ENCODE measurements at regions not wholly inside any gene's neighbourhood (a gene's known extent, or its start where the extent isn't known, plus 50 kb on each side); places are given as distances from the start of the nearest gene placed in this dataset.

DNA sequence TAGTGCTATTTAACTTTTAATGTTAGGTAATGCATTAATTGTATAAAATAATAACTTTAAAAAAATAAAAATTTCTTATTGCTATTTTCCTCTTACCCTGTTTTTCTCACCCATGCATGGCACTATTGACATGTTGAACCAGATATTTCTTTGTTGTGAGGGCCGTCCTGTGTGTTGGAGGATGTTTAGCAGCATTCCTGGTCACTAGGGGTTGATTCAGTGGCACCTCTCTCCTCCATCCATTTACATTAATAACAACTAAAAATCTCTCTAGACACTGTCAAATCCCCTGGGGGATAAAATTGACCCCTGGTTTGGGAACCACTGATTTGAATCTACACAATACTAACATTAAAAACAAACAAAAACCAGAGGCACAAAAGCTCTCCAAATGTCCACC lies 147.5 kb upstream of the MIS18BP1 start:
- no peak overlapping the region for H2BK20ac ChIP-seq (ENCODE audit: low read length)
- no peaks in the 10 kb centered on the region for H3K79me2 ChIP-seq (ENCODE audit: control insufficient read depth in 1 of 2, insufficient read depth in 2 of 2, low read length in 2 of 2)
- POLR2A ChIA-PET (ENCODE audit: partially characterized antibody), result no interaction called here

More for the DNA sequence above, 147.5 kb upstream of the MIS18BP1 start:
- Histone ChIP-seq H3K27ac (ENCODE audit: low read depth, low read length) (no peak overlapping the region), H3K4me2 (ENCODE audit: insufficient read depth in 1 of 2, low read depth in 2 of 2, low read length in 2 of 2) (peak overlapping the region in 1 of 2 experiments; percentile 31; a peak in 1 of 4 replicates), H3K4me1 (replicated peaks in 1 of 4; ENCODE audit: control insufficient read depth in 3 of 4, insufficient read depth in 4 of 4, low read length in 3 of 4) (peaks cover 0 to 5% (median 1%) of the 10 kb centered on the region in 4 experiments; a peak in 2 of 7 replicates), H3K4me3 (ENCODE audit: extremely low read depth in 1 of 4, insufficient read depth in 2 of 4, low read depth in 3 of 4, low read length in 4 of 4) (peak overlapping the region in 1 of 4 experiments; percentile 8; a peak in 1 of 8 replicates), H3K23ac (ENCODE audit: insufficient read length) (no peak overlapping the region), H3K56ac (replicated peaks; ENCODE audit: insufficient read length, low read depth, low read length) (no peak overlapping the region), H3K9ac (replicated peaks in 1 of 4; ENCODE audit: extremely low read depth in 1 of 4, low read depth in 3 of 4, low read length in 3 of 4) (no peak overlapping the region), H3K14ac (ENCODE audit: insufficient read length) (no peak overlapping the region), H4K91ac (replicated peaks; ENCODE audit: insufficient read length, low read length) (no peak overlapping the region), H4K5ac (ENCODE audit: insufficient read length, low read depth, low read length) (no peak overlapping the region), H3K4ac (replicated peaks; ENCODE audit: insufficient read length, low read depth, low read length) (no peak overlapping the region), H2BK12ac (ENCODE audit: low read depth, low read length) (no peak overlapping the region), H4K8ac (ENCODE audit: extremely low read depth, insufficient read depth, low read length) (no peak overlapping the region), H3K9me3 (ENCODE audit: insufficient read depth in 2 of 2, low read depth in 1 of 2, low read length in 1 of 2) (no peaks in the 10 kb centered on the region), H4K20me1 (replicated peaks in 1 of 2; ENCODE audit: control insufficient read depth in 1 of 2, insufficient read depth in 2 of 2, low read length in 2 of 2) (no peaks in the 10 kb centered on the region), H2BK15ac (ENCODE audit: low read length) (no peak overlapping the region), H2AK5ac (ENCODE audit: low read depth, low read length) (no peak overlapping the region), H2BK120ac (replicated peaks; ENCODE audit: low read depth, low read length) (no peak overlapping the region), H3K79me1 (ENCODE audit: low read depth, low read length) (no peaks in the 10 kb centered on the region), H3K27me3 (replicated peaks in 1 of 4; ENCODE audit: control insufficient read depth in 3 of 4, extremely low read depth in 1 of 4, insufficient read depth in 3 of 4, low read length in 3 of 4) (no peaks in the 10 kb centered on the region), H3K18ac (ENCODE audit: extremely low read depth, low read length) (no peak overlapping the region), H2BK5ac (ENCODE audit: low read depth, low read length) (no peak overlapping the region), H3K23me2 (ENCODE audit: low read depth, low read length) (no peaks in the 10 kb centered on the region), H2AFZ (ENCODE audit: low read length) (no peak overlapping the region), H3K36me3 (ENCODE audit: control insufficient read depth in 2 of 4, insufficient read depth in 4 of 4, low read length in 3 of 4) (no peaks in the 10 kb centered on the region)
- WGBS, 2 experiments (ENCODE audit: extremely low coverage in 1 of 2, insufficient coverage in 1 of 2, insufficient read length in 1 of 2, insufficient replicate concordance in 2 of 2, low coverage in 1 of 2, low lambda C conversion rate in 2 of 2, missing lambda C conversion rate in 1 of 2), result 32% methylated on average over 1 of the region's 1 CpG; no CpG with 5 or more reads in 1 of the 2 experiments
- DNase-seq (ENCODE audit: low read depth in 1 of 2, low spot score in 2 of 2) (no peak), FAIRE-seq (no peak)
- CTCF ChIA-PET (ENCODE audit: partially characterized antibody), result no interaction called here
- TF ChIP-seq BCL11A (IDR thresholded peaks at IDR 0.05; ENCODE audit: low read depth in 2 of 2, low read length in 2 of 2) (no peak), SIN3A (conservative IDR thresholded peaks at IDR 0.05 in 1 of 2, IDR thresholded peaks at IDR 0.05 in 1 of 2; ENCODE audit: low read depth in 1 of 2, low read length in 2 of 2) (no peak), TAF7 (optimal IDR thresholded peaks at IDR 0.05; ENCODE audit: borderline replicate concordance, low read depth, low read length) (no peak), RFX5 (IDR thresholded peaks at IDR 0.05; ENCODE audit: borderline replicate concordance, low read depth, low read length) (no peak), NRF1 (IDR thresholded peaks at IDR 0.05; ENCODE audit: low read depth, low read length) (no peak), SIX5 (IDR thresholded peaks at IDR 0.05; ENCODE audit: low read depth, low read length) (no peak), E2F6 (IDR thresholded peaks at IDR 0.05) (no peak), SIRT6 (IDR thresholded peaks at IDR 0.05; ENCODE audit: low read length) (no peak), YY1 (IDR thresholded peaks at IDR 0.05; ENCODE audit: low read depth, low read length) (no peak), CHD1 (IDR thresholded peaks at IDR 0.05; ENCODE audit: low read depth, low read length) (no peak), EZH2 (IDR thresholded peaks at IDR 0.05; ENCODE audit: low read depth, low read length, severe bottlenecking) (no peak), SP1 (IDR thresholded peaks at IDR 0.05; ENCODE audit: low read depth, low read length) (no peak), SP4 (IDR thresholded peaks at IDR 0.05; ENCODE audit: low read length) (no peak)

Data from H1 (cell line).